NB4 (cell line): ENCODE measurements at regions not wholly inside any gene's neighbourhood (a gene's known extent, or its start where the extent isn't known, plus 50 kb on each side); places are given as distances from the start of the nearest gene placed in this dataset.

Experiments
- CTCF ChIP-seq: IDR thresholded peaks from one replicate; pipeline ENCODE4 v1.5.1; 2012; ENCODE audit warnings: low read depth, low read length
- MAX ChIP-seq: IDR thresholded peaks from 2 replicates; pipeline ENCODE4 v1.6.1; 2011; ENCODE audit warnings: low read depth, low read length
- POLR2A ChIP-seq: IDR thresholded peaks from 2 replicates; pipeline ENCODE4 v1.6.1; 2011; ENCODE audit warnings: mild to moderate bottlenecking; ENCODE audit not compliant: insufficient read length; ENCODE audit errors: extremely low read depth

GRCh38 chrX:39165773-39166172 lies 364.5 kb downstream of the MID1IP1 start:
- TF ChIP-seq POLR2A (no peak), CTCF (no peak), MAX (no peak)
